ENCODE measurements at regions not wholly inside any gene's neighbourhood (a gene's known extent, or its start where the extent isn't known, plus 50 kb on each side); places are given as distances from the start of the nearest gene placed in this dataset.

- TF ChIP-seq, protein P1, sequence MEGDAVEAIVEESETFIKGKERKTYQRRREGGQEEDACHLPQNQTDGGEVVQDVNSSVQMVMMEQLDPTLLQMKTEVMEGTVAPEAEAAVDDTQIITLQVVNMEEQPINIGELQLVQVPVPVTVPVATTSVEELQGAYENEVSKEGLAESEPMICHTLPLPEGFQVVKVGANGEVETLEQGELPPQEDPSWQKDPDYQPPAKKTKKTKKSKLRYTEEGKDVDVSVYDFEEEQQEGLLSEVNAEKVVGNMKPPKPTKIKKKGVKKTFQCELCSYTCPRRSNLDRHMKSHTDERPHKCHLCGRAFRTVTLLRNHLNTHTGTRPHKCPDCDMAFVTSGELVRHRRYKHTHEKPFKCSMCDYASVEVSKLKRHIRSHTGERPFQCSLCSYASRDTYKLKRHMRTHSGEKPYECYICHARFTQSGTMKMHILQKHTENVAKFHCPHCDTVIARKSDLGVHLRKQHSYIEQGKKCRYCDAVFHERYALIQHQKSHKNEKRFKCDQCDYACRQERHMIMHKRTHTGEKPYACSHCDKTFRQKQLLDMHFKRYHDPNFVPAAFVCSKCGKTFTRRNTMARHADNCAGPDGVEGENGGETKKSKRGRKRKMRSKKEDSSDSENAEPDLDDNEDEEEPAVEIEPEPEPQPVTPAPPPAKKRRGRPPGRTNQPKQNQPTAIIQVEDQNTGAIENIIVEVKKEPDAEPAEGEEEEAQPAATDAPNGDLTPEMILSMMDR (IDR thresholded peaks at IDR 0.05; ENCODE audit: insufficient read depth, low read length, poor library complexity, severe bottlenecking) = no peak
- TF ChIP-seq EZH2phosphoT487 (conservative IDR thresholded peaks at IDR 0.05; ENCODE audit: low read length) = no peak
These were observed 225.3 kb downstream of the NHLRC3 start for GRCh38 chr13:39263531-39263930.

Measured in SU-DHL-6 (cell line).